ENCODE measurements at regions not wholly inside any gene's neighbourhood (a gene's known extent, or its start where the extent isn't known, plus 50 kb on each side); places are given as distances from the start of the nearest gene placed in this dataset.

DNA sequence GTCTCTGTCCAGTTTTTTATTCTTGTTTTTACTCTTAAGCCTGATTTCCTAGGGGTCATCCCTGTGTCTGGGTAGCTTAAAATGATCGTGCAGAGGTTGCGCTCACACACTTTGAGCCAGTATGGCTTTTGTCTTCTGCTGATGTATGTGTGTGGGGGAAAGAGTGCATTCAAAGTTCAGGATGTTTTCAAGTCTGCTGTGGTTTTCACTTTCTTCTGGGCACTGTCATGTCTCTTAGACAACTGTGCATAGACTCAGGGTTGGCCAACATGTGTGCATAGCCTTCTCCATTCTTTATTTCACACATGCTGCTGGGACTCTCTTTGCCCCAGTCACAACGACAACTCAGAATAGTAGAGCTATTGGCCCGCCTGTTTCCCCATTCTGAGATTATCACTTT lies 139.1 kb downstream of the WNT7A start:
- no peak for TF ChIP-seq CTCF (IDR thresholded peaks at IDR 0.05)
- no peak for TF ChIP-seq POLR2A (IDR thresholded peaks at IDR 0.05)
